ENCODE measurements at regions not wholly inside any gene's neighbourhood (a gene's known extent, or its start where the extent isn't known, plus 50 kb on each side); places are given as distances from the start of the nearest gene placed in this dataset.

DNA sequence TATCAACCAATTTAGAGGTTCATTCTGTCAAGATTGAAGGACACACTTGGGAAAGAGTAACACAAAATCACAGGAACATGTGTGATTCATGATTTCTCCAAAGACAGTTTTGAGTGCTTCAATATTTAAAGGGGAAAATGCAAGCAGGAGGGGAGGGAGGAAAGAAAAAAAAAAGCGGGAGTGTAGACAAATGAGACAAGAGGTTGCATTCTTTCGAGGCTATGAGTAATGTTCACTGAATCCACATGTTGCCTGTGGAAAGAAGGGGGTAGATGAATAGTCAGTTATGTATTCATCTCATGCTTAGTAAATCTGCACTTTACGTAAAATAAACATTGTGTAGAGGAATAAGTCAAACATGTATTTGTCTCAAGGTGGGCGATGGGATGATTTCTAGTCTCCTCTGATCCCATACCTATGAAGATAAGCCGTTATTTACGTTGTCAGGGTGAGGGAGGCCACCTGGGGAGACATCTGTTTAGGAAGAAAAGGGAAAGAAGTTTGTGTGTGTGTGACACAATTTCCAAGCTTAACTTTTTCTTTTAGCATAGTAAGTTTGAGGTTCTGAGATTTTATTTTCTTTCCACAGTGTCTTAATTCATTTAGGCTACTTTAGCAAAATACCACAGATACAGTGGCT is 211.0 kb upstream of the ZC3H15 start:
- no peak for DNase-seq (ENCODE audit: low read depth in 4 of 4, low spot score in 3 of 4)

DNA sequence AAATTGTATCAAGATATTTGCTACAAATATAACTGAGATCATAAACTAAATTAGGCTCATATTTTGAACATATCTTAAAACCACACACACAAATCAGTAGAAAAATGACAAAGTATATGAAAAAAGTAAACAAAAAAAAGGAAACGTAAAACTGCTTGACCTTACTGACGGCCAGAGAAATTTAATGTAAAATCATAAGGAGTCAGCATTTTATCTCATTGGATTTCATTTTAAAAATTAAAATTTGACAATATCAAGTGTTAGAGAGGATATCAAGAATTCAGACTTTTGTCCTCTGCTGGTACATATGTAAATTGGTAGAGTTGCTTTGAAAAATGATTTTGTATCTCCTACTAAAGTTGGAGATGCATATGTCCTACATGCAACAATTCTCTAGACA is 209.2 kb upstream of the ZC3H15 start:
- no peak for DNase-seq (ENCODE audit: low read depth in 4 of 4, low spot score in 3 of 4)

DNA sequence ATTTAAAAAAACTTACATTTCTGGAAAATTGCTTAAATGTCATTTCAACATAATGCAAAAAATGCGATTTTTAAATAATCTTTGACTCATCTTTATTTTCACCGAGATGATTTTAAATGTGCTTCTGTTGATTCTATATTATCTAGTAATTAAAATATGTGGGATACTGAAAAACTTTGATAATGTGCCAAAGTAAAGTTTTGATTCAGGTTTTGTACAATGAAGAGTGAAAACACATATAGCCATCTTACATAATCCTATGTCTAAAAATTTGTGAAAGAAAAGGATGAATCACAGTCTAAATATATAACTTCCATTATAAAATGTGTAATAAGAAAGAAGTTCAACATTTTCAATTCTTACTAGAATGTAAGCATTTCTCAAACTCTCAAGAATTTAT is 204.3 kb upstream of the ZC3H15 start:
- no peak for DNase-seq (ENCODE audit: low read depth in 4 of 4, low spot score in 3 of 4)

DNA sequence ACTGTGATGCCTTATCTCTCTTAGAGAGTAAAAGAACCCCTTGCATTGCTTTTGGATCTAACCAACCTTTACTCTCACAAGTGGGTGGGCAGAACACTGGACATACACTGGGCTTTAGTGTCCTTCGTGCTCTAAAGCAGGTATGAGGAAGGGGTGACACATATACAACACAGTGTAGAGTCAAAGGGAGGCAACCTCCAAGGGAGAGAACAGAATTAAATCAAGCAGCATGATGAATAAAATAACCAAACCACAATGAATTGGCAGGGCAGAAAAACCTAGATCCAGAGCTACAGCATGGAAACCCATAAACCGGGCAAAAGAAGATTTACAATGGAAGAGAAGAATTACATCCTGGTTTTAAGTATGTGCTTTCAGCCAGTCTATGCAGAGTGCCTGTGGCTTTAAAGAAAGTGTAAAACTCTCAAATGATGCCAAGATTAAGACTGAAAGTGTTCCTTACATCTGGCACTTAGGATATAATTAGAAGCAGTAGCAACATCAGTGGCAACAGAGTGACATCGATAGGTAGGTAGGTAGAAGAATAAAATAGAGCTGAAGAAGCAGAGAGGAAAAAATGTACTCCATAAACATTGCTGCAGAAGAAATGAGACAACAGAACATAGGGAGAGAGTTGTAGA is 191.7 kb upstream of the ZC3H15 start:
- no peak for DNase-seq (ENCODE audit: low read depth in 4 of 4, low spot score in 3 of 4)

DNA sequence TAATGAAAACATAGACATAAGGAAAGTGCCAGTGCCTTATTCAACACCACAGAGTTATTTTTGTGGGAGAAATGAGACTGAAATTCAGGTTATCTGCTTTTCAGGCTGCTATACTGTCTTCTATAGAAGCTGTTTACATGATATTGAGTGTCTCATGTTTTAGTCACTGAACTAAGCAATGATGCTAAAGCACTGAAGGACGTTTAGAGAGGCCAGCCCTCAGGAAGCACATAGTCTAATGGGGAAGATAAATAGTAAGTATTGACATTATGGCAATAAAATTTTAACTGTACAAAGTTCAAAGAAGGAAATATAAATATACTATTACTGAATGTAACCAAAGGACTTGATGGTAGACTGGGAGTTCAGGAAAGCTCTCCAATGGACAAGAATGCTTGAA is 186.4 kb upstream of the ZC3H15 start:
- no peak for DNase-seq (ENCODE audit: low read depth in 4 of 4, low spot score in 3 of 4)

DNA sequence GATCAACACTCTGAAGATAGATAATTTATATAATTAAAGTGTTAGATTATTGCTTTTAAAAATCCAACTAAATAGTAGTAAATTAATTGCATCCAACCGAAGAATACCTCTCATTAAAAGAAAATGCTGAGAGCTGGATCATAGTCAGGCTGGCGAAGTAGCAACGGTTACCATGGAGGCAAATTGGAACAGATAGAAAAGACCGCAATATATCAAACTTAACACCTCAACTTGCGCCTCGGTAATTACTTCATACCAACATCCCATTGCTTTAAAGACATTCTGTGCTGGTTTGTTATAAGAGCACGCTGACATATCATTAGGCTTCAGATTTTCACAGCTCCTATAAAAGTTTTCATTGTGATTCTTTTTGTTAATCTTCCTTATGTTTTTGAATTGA is 183.8 kb upstream of the ZC3H15 start:
- DNase-seq (ENCODE audit: low read depth in 4 of 4, low spot score in 3 of 4) = no peak

DNA sequence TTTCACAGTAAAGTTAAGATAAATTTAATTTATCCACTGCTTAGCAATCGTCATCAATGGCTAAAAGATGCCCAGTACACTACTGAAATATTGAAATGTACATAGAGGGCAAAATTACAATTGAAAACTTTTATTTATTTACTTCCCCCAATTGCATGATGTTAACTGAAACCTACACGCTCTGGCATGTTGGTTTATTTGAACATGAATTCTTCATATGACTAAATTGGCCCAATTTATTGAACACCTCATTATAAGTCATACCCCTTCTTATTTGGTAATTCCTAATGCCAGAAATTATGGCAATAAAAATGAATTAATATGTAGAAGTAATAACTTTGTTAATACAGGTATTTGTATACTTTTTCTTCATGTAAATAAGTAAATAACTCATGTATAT is 183.0 kb upstream of the ZC3H15 start:
- DNase-seq (ENCODE audit: low read depth in 4 of 4, low spot score in 3 of 4) = no peak

DNA sequence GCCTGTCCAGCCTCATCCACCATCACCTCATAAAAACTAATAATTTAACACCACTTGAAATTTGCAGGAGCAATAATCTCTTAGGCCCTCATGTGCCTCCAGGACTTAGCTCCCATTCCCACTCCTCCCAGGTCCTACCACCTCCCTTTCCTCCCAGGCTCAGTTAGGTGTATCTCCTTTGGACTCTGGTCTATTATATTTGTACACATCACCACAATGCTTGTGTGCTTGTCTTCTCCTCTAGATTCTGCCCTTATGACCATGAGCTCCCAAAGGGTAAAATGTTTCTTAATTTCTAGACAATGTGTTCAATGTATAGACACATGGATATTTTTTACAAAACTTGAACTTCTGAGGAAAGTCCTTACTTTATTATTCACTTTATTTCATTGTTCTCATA is 182.0 kb upstream of the ZC3H15 start:
- no peak for DNase-seq (ENCODE audit: low read depth in 4 of 4, low spot score in 3 of 4)

DNA sequence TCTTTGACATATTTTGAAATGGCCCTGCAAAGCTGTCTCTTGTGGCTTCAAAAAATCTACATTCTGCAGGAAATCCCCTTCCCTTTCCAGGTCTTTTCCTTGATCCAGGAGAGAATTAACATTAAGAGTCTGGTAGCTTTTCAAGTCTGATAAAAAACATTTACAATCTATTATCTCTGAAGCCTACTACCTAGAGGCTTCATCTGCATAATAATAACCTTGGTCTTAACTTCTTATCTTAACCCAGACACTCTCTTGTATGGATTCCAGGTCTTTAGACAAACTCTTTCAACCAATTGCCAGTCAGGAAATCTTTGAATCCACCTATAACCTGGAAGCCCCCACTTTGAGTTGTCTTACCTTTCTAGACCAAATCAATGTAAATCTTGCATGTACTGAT is 179.3 kb upstream of the ZC3H15 start:
- no peak for DNase-seq (ENCODE audit: low read depth in 4 of 4, low spot score in 3 of 4)

DNA sequence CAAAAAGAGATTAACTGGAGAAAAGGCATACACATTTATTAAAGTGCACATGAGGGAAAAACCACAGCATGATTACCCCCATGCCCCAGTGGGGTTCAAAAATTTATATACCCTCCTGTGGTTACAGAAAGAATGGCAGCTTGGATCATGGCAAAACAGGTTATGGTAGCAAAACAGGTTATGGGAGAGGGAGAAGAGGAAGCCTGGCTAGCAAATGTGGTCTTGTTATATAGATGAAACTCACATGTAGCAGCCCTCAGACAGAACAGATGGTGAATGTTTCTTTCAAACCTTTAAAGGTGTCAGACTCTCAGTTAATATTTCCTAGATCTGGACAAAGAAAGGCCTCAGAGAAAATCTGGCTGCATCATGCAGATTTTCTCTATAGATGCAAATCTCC is 178.2 kb upstream of the ZC3H15 start:
- DNase-seq (ENCODE audit: low read depth in 4 of 4, low spot score in 3 of 4) = no peak

DNA sequence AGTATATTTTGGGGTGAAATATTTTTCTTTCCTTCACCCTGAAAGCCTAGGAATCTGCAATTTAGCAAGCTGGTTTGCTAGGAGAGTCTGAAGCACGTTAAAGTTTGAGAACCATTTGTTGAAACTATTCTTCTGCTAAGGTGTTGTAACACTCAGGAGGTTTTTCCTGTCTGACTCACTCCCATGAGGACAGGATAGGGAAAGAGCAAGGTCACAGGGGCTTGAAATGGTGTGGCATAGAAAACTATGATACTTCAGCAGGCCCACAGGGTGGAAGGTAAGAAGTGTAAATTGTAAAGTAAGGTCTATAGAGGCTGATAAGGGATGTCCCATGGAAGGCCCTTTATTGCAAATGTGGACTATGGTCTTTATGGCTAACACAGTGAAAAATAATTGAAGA is 177.7 kb upstream of the ZC3H15 start:
- DNase-seq (ENCODE audit: low read depth in 4 of 4, low spot score in 3 of 4) = no peak

DNA sequence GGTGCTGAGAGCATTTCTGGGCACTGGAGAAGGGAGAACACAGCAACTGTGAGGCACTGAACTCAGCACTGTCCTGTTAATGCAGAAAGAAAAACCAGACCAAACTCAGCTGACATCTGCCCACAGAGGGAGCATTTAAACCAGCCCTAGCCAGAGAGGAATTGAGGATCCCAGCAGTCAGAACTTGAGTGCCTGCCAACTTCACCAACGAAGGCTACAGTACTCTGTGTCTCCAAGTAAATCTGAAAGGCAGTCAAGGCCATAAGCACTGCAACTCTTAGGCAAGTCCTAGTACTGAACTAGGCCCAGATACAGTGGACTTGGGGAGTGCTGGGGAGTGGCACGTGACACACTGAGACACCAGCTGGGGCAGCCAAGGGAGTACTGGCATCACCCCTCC is 176.2 kb upstream of the ZC3H15 start:
- no peak for DNase-seq (ENCODE audit: low read depth in 4 of 4, low spot score in 3 of 4)

DNA sequence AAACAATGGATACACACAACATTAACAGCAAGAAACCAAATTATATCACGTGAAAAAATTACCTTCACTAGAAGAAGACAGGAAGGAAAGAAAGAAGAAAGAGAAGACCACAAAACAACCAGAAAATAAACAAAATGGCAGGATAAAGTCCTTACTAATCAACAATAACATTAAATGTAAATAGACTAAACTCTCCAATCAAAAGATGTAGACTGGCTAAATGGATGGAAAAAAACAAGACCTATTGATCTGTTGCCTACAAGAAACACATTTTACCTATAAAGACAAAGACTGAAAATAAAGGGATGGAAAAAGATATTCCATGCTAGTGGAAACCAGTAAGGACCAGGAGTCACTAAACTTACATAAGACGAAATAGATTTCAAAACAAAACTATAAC is 167.0 kb upstream of the ZC3H15 start:
- no peak for DNase-seq (ENCODE audit: low read depth in 4 of 4, low spot score in 3 of 4)

DNA sequence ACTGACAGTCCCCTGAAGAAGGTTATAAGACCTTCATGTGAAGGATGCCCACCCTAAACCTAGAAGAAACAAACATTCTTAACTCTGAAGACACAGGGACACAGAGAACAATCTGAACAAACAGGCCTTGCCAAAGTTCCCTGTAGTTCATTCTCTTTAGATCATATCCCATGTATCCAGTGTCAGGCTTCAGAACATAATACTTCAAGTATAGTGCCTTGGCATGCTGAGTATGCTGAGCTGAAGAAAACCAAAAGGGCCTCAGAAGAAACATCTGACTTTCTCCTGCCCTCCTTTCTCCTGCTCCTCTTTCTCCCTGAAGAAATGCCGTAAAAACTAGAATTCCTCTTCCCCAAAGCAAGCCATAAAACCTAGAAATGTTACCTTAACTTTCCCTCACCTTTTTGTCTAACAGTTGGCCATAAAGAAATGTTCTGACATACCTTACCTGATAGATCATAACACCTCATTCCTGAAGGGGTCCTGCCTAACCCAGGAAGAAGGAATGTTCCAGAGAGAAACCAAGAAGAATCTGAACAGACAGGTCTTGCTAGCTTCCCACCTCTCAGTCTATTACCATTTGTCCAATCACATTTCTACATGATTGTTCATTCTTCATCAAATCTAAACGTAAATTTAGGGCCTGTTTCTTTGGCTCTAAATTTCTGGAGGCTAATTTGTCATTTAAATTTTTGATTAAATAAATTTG is 160.1 kb upstream of the ZC3H15 start:
- no peak for DNase-seq (ENCODE audit: low read depth in 4 of 4, low spot score in 3 of 4)

DNA sequence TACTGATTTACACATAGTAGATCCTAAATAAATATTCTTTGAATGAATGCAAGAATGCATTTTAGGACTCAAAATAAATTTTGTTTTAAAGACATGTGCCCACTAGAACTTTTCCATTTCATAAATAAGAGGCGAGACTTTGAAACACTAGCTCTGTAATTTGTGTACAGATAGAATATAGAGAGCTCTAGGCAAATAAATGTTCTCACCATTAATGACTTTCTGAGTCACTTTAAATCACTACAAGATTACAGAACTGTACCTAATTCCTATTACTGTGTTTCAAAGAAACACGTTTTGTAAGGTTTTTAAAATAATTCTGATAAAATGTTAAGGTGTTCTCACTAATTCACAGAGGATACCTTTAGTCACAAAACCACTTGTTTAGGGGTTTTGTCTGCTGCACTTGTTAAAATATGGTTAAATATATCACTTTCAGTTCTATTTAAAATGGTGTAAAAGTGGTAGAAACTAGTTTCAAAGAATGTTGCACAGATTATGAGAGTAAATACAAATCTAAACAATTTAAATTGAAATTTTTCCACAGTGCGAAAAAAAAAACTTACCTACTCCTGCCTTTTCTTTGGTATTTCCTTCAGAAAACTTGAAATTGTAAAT is 158.7 kb upstream of the ZC3H15 start:
- DNase-seq (ENCODE audit: low read depth in 4 of 4, low spot score in 3 of 4) = no peak

DNA sequence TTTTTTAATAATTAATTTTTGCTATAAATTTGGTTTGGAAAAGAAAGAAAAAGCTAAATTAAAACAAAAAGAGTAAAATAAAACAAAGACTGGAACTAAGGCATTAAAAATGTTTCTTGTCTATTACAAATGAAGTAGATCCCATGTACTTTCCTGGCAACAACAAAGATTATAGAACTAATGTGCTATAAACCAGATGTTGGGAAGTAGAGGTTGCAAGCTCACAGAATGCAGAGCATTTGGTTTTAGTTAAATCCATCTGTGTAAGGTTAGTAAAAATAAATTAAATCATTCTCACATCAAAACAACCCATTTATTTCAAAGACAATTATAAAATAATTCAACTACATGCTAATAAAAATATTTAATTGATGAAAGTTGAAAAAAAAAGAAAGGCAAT is 157.2 kb upstream of the ZC3H15 start:
- DNase-seq (ENCODE audit: low read depth in 4 of 4, low spot score in 3 of 4) = no peak

DNA sequence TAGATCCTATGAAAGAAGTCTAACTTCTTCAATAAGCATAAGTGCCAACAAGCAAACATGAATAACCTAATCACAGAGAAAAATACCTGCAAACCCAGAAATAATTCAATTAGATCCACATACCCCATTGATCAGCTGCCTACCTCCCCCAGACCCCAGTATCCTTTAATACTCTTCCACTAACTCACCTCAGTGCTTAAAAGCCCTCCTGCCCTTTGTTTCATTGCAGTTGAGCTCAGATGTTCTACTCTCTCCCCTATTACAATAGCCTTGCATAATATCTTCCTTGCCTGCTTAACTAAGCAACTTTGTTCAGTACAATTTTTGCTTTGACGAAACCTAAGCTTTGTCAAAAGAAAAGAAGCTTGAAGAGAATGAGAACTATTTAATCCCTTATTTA is 156.0 kb upstream of the ZC3H15 start:
- no peak for DNase-seq (ENCODE audit: low read depth in 4 of 4, low spot score in 3 of 4)

DNA sequence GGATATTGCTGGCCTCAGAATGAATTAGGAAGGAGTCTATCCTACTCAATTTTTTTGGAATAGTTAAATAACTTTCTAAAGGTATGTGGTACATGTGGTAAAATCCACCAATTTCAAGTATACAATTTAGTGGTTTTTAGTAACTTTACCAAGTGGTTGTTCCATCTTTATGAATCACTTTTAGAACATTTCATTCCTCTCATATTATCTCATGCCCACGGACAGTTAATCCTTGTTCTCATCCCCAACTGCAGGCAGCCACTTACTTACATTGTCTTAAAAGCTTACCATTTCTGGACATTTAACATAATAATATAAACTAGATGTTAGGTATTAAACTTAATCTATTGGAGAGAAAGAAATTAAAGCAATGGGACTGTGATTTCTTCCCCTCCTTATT is 146.3 kb upstream of the ZC3H15 start:
- DNase-seq (ENCODE audit: low read depth in 4 of 4, low spot score in 3 of 4) = no peak

DNA sequence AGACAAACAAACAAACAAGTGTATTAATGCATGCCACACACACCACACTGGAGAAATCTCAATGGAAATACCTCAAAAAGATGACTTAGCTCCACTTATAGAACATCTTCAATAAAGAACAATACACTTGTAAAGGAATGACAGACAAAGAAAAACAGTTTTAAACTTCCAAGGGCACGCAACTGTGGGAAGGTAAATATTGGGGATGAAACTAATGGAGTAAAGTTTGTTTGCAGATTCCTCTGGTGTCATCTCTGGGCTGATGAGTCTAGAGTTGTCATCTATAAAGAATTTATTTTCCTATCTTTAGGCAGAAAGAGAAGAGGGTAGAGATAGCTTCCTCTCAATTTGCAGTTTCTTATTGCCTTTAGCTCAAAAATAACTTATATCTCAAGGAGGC is 144.0 kb upstream of the ZC3H15 start:
- no peak for DNase-seq (ENCODE audit: low read depth in 4 of 4, low spot score in 3 of 4)

DNA sequence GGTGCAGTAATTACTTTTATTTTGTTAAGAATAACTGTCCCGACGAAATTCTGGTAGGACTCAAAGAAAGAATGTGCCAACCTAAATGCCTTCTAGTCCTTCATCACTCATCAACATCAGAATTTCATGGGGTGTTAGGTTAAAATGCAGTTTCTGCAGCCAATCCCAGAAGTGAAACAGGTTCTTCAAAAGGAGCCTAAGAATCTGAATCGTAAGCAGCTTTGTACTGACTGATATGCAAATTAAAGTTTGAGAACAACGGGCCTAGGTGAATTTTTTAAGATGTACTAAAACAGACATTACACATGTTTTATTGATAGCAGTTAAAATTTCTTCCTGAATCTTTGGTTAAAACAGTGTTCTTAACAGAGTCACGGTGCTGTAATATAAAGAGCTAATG is 140.3 kb upstream of the ZC3H15 start:
- no peak for DNase-seq (ENCODE audit: low read depth in 4 of 4, low spot score in 3 of 4)

DNA sequence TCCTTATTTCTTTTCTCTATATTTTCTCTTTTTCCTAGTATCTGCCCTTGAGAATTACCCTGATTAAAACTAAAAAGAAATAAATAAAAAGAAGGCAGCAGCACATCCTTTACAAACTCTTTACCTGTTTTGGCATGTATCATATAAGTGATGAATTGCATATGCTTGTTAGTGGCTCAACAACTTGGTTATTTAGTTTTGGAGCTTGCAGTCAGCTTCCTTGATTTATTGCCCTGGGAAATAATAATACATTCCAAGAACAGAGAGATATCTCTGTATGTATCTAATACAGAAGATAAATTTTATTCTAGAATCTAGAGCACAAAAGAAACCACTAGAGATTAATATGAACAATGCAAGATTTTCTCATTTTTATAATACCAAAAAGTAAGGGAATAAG is 139.8 kb upstream of the ZC3H15 start:
- no peak for DNase-seq (ENCODE audit: low read depth in 4 of 4, low spot score in 3 of 4)

DNA sequence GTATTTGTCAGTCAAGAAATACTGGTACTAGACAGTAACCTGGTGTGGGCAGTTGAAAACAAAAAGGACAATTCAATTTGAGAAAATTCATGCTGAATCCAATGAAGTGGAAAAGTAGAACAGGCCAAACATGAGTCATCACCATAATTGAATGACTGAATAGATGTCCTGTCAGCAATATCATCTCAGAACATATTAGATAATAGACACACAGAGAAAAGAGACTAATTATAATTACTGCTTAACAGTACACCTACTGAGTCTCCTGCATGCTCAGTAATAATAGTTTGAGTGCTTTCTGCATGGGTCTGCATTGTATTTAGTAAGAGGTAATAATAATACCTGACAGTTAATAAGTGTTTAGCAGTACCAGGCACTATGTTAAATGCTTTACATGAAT is 138.6 kb upstream of the ZC3H15 start:
- no peak for DNase-seq (ENCODE audit: low read depth in 4 of 4, low spot score in 3 of 4)

Data from right renal pelvis (tissue), 4 donors.